ENCODE measurements at regions not wholly inside any gene's neighbourhood (a gene's known extent, or its start where the extent isn't known, plus 50 kb on each side); places are given as distances from the start of the nearest gene placed in this dataset.

DNA sequence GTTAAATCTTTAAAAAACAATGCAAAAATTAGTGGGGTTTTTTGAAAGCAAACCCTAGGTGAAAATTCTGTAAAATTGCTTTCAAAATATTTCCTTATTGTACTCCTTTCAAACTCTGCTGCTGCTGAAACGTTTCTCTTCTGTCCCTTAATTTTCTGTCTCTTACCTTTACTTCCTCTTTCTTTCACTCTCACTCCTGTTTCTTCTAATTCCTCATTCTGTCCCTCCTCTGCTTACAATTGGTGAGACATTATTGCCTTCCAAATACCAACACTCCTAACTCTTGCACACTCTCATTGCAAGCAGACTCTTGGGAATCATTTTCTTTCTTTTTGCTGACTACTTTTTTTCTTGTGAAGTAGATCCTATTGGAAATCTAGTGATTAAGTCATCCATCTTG is 685.6 kb upstream of the SLITRK1 start:
- no peak overlapping the region for H3K4me3 ChIP-seq
- DNase-seq, result no peak

GRCh38 chr13:84566780-84567179 is 684.5 kb upstream of the SLITRK1 start:
- no peaks in the 10 kb centered on the region for H3K36me3 ChIP-seq
- H3K27me3 ChIP-seq, result no peaks in the 10 kb centered on the region
- DNase-seq, result no peak
- peaks cover 3% of the 10 kb centered on the region; the same call in 1 of the 2 replicates for H3K9me3 ChIP-seq
- H3K4me3 ChIP-seq, result no peak overlapping the region

More for the DNA sequence above, 685.6 kb upstream of the SLITRK1 start:
- Histone ChIP-seq H3K36me3 (no peaks in the 10 kb centered on the region), H3K27me3 (no peaks in the 10 kb centered on the region), H3K9me3 (no peaks in the 10 kb centered on the region)

DNA sequence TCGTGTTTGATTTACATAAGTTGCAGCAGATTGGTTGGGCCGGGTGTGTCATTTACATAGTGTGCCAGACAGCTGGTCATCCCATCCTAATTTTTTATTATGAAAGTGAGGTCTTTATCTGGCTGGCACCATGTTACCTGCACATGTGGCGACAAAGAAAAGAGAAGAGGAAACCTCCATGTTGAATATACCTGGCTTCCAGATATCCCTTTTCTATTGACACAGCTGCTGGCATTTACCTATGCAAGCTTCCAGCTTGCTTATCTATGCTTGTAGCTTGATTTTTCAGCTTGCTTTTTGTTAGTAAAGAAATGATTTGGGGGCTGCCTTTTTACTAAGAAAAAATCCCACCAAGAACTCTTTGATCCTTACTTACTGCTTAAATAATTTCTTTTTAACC is 681.3 kb upstream of the SLITRK1 start:
- H3K4me3 ChIP-seq, result no peak overlapping the region
- no peaks in the 10 kb centered on the region for H3K36me3 ChIP-seq
- peaks cover 6% of the 10 kb centered on the region for H3K9me3 ChIP-seq
- no peaks in the 10 kb centered on the region for H3K27me3 ChIP-seq
- DNase-seq, result no peak

DNA sequence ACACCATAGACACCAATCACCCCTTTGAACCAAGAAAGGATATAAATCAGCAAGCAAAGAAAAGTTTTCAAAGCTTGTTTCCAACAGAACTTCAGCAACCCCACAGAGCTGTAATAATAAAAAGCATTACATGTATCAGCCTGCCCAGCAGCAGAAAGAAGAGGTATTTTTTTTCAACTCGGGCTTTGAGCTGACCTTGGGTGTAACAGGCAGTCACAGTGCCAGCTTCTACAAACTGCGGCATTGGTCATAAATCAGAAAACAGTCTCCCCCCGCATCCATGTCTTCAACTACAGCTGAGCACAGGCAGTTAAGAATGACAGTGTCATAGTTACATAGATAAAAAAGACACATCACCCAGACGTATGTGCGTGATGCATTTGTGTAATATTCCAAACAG is 671.0 kb upstream of the SLITRK1 start:
- no peak for DNase-seq
- Histone ChIP-seq H3K9me3 (no peaks in the 10 kb centered on the region), H3K27me3 (no peaks in the 10 kb centered on the region), H3K36me3 (no peaks in the 10 kb centered on the region), H3K4me3 (no peak overlapping the region)

GRCh38 chr13:84543962-84544361 is 661.7 kb upstream of the SLITRK1 start:
- no peaks in the 10 kb centered on the region for H3K9me3 ChIP-seq
- no peaks in the 10 kb centered on the region for H3K36me3 ChIP-seq
- no peak for DNase-seq
- no peak overlapping the region for H3K4me3 ChIP-seq
- no peaks in the 10 kb centered on the region for H3K27me3 ChIP-seq

DNA sequence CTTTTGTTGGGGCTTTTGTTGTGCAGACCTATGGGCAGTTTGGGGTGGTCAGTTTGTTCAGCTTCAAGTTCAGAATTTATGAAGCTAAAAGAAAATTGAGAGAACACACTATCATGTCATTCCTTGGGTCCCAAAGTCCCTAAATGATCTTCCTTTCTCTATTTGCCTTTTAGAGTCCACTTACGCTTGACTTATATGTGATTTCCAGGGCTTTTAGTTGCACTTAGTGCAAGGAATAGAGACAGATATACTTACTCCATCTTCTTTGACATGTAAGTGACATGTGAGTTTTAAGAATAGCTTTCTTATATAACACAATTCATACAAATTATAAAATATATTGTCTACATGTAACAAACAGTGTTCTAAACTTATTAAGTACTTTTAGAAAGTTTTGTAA is 660.1 kb upstream of the SLITRK1 start:
- H3K9me3 ChIP-seq, result no peaks in the 10 kb centered on the region
- DNase-seq, result no peak
- no peaks in the 10 kb centered on the region for H3K36me3 ChIP-seq
- no peak overlapping the region for H3K4me3 ChIP-seq
- H3K27me3 ChIP-seq, result no peaks in the 10 kb centered on the region

- Histone ChIP-seq H3K36me3 (no peaks in the 10 kb centered on the region), H3K27me3 (no peaks in the 10 kb centered on the region), H3K4me3 (no peak overlapping the region), H3K9me3 (no peaks in the 10 kb centered on the region)
- DNase-seq, result no peak
These were observed 654.6 kb upstream of the SLITRK1 start for GRCh38 chr13:84536906-84537305.

DNA sequence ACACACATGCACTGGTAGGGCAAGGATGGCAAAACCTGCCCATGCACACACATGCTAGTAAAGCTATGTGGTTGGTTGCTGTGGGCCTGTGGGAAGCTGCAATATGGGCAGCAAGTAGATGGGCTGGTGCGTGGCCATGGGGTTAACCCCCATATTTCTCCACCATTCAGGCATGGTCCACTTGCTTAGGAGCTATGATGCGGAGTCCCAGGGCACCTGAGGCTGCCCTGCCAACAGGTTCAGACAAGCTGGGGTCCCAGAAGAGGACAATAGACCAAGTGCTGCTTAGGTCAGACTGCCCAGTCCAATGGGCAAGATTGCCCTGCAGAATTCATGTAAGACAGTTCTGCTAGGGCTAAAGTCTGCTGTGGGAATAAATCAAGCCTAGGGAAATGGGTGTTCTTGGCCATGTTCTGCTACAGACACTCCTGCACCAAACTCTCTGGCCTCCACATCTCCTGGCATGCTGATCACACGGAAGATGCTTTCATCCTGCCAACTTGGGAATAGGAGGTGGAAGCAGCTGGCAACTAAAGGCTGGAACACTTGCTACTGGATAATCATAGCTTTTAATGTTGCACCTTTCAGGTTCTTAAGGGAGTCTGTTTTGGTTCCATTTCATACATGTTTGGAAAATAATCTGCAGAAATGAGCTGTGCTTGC is 646.3 kb upstream of the SLITRK1 start:
- Histone ChIP-seq H3K4me3 (no peak overlapping the region), H3K27me3 (no peaks in the 10 kb centered on the region), H3K36me3 (no peaks in the 10 kb centered on the region), H3K9me3 (no peaks in the 10 kb centered on the region)
- no peak for DNase-seq

- Histone ChIP-seq H3K36me3 (no peaks in the 10 kb centered on the region), H3K27me3 (no peaks in the 10 kb centered on the region), H3K9me3 (no peaks in the 10 kb centered on the region), H3K4me3 (no peak overlapping the region)
- no peak for DNase-seq
These were observed 643.6 kb upstream of the SLITRK1 start for GRCh38 chr13:84525865-84526264.

- Histone ChIP-seq H3K36me3 (no peaks in the 10 kb centered on the region), H3K9me3 (no peaks in the 10 kb centered on the region), H3K4me3 (no peak overlapping the region), H3K27me3 (no peaks in the 10 kb centered on the region)
- DNase-seq, result no peak
These were observed 642.3 kb upstream of the SLITRK1 start for GRCh38 chr13:84524586-84524985.

DNA sequence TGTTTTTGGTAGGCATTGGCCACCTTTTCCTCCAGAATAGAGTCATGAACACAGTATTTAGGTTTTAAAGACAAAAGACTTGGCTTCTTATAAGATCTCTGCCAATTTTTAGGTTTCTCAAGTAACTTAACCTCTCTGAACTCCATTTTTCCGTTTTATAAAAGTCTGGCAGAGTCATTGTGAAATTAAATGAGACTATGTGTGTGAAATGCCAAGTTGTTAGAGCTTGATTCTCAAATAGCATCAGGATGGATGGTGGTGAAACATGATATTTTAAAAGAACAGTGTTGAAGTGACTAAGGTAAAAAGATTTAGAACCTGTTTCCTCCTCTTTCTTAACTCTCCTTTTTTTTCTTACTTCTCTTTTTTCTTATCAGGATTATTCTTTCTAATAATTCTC is 617.7 kb upstream of the SLITRK1 start:
- no peak for DNase-seq
- Histone ChIP-seq H3K4me3 (no peak overlapping the region), H3K27me3 (no peaks in the 10 kb centered on the region), H3K9me3 (no peaks in the 10 kb centered on the region; the same call in 1 of the 2 replicates), H3K36me3 (no peaks in the 10 kb centered on the region)

- Histone ChIP-seq H3K27me3 (no peaks in the 10 kb centered on the region), H3K9me3 (no peaks in the 10 kb centered on the region; the same call in 1 of the 2 replicates), H3K4me3 (no peak overlapping the region), H3K36me3 (no peaks in the 10 kb centered on the region)
- no peak for DNase-seq
These were observed 615.3 kb upstream of the SLITRK1 start for GRCh38 chr13:84497613-84498012.

GRCh38 chr13:84491952-84492351 is 609.7 kb upstream of the SLITRK1 start:
- Histone ChIP-seq H3K4me3 (no peak overlapping the region), H3K9me3 (no peaks in the 10 kb centered on the region), H3K36me3 (no peaks in the 10 kb centered on the region), H3K27me3 (no peaks in the 10 kb centered on the region)
- no peak for DNase-seq

GRCh38 chr13:84487752-84488151 is 605.5 kb upstream of the SLITRK1 start:
- H3K36me3 ChIP-seq, result no peaks in the 10 kb centered on the region
- no peak for DNase-seq
- H3K9me3 ChIP-seq, result no peaks in the 10 kb centered on the region
- no peaks in the 10 kb centered on the region for H3K27me3 ChIP-seq
- no peak overlapping the region for H3K4me3 ChIP-seq

- Histone ChIP-seq H3K9me3 (no peaks in the 10 kb centered on the region), H3K4me3 (no peak overlapping the region), H3K27me3 (no peaks in the 10 kb centered on the region), H3K36me3 (no peaks in the 10 kb centered on the region)
- peak; percentile 9 for DNase-seq
These were observed 599.7 kb upstream of the SLITRK1 start for GRCh38 chr13:84481958-84482357.

DNA sequence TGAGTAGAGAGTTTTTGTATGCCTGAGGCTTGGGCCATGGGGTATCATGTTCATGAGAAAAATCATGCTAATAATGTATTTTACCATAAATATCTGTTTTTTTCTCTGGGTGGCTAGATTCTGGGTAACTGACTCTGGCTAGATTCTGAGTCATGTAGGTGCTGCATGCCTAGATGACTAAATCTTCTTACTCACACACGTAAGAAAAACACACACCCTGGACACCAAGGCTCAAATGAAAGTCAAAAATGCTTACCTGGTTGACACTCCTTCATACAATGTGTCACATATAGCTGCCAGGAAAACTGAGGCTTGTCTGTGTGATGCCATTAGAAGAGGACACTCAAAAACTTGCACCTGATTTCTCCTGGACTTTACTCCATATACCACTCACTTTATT is 597.4 kb upstream of the SLITRK1 start:
- H3K4me3 ChIP-seq, result no peak overlapping the region
- H3K27me3 ChIP-seq, result no peaks in the 10 kb centered on the region
- DNase-seq, result no peak
- H3K36me3 ChIP-seq, result no peaks in the 10 kb centered on the region
- H3K9me3 ChIP-seq, result no peaks in the 10 kb centered on the region

- Histone ChIP-seq H3K4me3 (no peak overlapping the region), H3K9me3 (no peaks in the 10 kb centered on the region), H3K36me3 (no peaks in the 10 kb centered on the region), H3K27me3 (no peaks in the 10 kb centered on the region)
- DNase-seq, result no peak
These were observed 588.3 kb upstream of the SLITRK1 start for GRCh38 chr13:84470528-84470927.

DNA sequence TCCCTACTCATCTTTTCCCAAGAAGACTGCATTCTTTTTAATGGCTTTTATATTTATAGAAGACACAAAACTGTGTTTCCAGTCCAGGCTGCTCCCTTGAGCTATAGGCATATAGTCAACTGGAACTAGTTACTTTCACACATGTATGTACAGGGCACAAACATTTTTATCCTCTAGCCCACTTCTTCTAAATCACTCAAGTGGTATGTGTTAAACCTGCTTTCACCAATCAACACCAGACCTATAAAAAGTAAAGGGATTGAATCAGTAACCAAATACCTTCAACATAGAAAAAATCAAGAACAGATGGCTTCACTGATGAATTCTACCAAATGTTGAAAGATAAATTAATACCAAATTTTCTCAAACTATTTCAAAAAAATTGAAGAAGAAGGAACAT is 584.2 kb upstream of the SLITRK1 start:
- DNase-seq, result no peak
- H3K9me3 ChIP-seq, result no peaks in the 10 kb centered on the region
- H3K36me3 ChIP-seq, result no peaks in the 10 kb centered on the region
- no peak overlapping the region for H3K4me3 ChIP-seq
- H3K27me3 ChIP-seq, result no peaks in the 10 kb centered on the region

DNA sequence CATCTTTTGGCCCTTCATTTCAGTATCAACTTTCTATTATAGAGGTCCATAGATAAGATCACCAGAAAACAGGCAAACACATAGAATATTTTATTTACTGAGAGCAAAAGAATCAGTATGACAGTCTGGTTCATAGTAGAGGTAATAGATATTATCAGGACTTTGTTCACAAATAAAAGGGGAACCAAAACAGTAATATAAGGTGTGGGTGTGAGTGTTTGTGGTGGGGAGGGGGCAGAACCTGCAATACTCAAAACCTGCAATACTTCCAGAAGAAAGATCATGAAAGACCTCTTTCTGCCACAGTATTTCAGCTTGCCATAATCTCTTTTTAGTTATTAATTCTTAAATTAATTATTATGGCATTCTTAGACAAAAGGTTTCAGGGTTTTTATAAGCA is 578.7 kb upstream of the SLITRK1 start:
- Histone ChIP-seq H3K27me3 (no peaks in the 10 kb centered on the region), H3K36me3 (no peaks in the 10 kb centered on the region), H3K9me3 (no peaks in the 10 kb centered on the region), H3K4me3 (no peak overlapping the region)
- DNase-seq, result no peak
